ENCODE measurements at regions not wholly inside any gene's neighbourhood (a gene's known extent, or its start where the extent isn't known, plus 50 kb on each side); places are given as distances from the start of the nearest gene placed in this dataset.

DNA sequence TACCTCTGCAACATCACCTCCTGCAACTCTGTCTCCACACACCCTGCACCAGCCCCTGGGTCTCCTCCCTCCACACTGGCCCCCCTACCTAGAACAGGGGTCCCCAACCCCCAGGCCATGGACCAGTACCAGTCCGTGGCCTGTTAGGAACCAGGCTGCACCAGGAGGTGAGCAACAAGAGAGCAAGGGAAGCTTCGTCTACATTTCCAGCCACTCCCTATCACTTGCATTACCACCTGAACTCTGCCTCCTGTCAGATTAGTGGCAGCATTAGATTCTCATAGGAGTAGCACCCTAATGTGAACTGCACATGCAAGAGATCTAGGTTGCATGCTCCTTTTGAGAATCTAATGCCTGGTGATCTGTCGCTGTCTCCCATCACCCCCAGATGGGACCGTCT is 108.8 kb upstream of the WDR11 start (continued):
- TF ChIP-seq, protein P1, sequence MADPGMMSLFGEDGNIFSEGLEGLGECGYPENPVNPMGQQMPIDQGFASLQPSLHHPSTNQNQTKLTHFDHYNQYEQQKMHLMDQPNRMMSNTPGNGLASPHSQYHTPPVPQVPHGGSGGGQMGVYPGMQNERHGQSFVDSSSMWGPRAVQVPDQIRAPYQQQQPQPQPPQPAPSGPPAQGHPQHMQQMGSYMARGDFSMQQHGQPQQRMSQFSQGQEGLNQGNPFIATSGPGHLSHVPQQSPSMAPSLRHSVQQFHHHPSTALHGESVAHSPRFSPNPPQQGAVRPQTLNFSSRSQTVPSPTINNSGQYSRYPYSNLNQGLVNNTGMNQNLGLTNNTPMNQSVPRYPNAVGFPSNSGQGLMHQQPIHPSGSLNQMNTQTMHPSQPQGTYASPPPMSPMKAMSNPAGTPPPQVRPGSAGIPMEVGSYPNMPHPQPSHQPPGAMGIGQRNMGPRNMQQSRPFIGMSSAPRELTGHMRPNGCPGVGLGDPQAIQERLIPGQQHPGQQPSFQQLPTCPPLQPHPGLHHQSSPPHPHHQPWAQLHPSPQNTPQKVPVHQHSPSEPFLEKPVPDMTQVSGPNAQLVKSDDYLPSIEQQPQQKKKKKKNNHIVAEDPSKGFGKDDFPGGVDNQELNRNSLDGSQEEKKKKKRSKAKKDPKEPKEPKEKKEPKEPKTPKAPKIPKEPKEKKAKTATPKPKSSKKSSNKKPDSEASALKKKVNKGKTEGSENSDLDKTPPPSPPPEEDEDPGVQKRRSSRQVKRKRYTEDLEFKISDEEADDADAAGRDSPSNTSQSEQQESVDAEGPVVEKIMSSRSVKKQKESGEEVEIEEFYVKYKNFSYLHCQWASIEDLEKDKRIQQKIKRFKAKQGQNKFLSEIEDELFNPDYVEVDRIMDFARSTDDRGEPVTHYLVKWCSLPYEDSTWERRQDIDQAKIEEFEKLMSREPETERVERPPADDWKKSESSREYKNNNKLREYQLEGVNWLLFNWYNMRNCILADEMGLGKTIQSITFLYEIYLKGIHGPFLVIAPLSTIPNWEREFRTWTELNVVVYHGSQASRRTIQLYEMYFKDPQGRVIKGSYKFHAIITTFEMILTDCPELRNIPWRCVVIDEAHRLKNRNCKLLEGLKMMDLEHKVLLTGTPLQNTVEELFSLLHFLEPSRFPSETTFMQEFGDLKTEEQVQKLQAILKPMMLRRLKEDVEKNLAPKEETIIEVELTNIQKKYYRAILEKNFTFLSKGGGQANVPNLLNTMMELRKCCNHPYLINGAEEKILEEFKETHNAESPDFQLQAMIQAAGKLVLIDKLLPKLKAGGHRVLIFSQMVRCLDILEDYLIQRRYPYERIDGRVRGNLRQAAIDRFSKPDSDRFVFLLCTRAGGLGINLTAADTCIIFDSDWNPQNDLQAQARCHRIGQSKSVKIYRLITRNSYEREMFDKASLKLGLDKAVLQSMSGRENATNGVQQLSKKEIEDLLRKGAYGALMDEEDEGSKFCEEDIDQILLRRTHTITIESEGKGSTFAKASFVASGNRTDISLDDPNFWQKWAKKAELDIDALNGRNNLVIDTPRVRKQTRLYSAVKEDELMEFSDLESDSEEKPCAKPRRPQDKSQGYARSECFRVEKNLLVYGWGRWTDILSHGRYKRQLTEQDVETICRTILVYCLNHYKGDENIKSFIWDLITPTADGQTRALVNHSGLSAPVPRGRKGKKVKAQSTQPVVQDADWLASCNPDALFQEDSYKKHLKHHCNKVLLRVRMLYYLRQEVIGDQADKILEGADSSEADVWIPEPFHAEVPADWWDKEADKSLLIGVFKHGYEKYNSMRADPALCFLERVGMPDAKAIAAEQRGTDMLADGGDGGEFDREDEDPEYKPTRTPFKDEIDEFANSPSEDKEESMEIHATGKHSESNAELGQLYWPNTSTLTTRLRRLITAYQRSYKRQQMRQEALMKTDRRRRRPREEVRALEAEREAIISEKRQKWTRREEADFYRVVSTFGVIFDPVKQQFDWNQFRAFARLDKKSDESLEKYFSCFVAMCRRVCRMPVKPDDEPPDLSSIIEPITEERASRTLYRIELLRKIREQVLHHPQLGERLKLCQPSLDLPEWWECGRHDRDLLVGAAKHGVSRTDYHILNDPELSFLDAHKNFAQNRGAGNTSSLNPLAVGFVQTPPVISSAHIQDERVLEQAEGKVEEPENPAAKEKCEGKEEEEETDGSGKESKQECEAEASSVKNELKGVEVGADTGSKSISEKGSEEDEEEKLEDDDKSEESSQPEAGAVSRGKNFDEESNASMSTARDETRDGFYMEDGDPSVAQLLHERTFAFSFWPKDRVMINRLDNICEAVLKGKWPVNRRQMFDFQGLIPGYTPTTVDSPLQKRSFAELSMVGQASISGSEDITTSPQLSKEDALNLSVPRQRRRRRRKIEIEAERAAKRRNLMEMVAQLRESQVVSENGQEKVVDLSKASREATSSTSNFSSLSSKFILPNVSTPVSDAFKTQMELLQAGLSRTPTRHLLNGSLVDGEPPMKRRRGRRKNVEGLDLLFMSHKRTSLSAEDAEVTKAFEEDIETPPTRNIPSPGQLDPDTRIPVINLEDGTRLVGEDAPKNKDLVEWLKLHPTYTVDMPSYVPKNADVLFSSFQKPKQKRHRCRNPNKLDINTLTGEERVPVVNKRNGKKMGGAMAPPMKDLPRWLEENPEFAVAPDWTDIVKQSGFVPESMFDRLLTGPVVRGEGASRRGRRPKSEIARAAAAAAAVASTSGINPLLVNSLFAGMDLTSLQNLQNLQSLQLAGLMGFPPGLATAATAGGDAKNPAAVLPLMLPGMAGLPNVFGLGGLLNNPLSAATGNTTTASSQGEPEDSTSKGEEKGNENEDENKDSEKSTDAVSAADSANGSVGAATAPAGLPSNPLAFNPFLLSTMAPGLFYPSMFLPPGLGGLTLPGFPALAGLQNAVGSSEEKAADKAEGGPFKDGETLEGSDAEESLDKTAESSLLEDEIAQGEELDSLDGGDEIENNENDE (IDR thresholded peaks at IDR 0.05; ENCODE audit: insufficient replicate concordance, low read length) = no peak
- TF ChIP-seq RXRA (IDR thresholded peaks at IDR 0.05; ENCODE audit: insufficient read depth, low read depth, low read length) = no peak
- no peak for TF ChIP-seq KDM1A (IDR thresholded peaks at IDR 0.05; ENCODE audit: borderline replicate concordance, low read length)
- TF ChIP-seq CTBP2 (IDR thresholded peaks at IDR 0.05; ENCODE audit: borderline replicate concordance, insufficient read depth, insufficient read length, low read length) = no peak
- TF ChIP-seq KDM4A (IDR thresholded peaks at IDR 0.05; ENCODE audit: low read depth, low read length, severe bottlenecking) = no peak
- TF ChIP-seq POLR2AphosphoS5 (IDR thresholded peaks at IDR 0.05; ENCODE audit: low read depth, low read length) = no peak

All from H1 (cell line).